ENCODE measurements at regions not wholly inside any gene's neighbourhood (a gene's known extent, or its start where the extent isn't known, plus 50 kb on each side); places are given as distances from the start of the nearest gene placed in this dataset.

DNA sequence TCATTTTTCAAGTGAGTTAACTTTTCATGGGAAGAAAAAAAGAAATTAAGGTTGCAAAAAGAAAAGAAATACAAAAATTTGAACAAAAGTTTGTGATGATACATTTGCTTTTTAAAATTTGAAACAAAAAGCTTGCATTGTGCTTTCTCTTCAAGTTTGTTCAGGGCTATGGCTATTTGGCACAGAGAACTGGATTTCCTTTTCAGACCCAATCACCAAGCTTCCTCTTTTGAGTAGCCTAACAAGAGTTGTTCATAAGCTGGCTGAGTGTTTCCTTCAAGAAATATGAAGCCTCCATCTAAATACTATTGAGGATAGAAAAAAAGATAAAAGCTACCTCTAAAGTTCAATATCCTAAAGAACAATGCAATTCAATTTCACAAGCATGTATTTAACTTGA is 787.8 kb downstream of the LIG4 start:
- Histone ChIP-seq H3K4me1 (ENCODE audit: control insufficient read depth in 5 of 5, insufficient read depth in 5 of 5, low read length in 5 of 5) (no peaks in the 10 kb centered on the region), H3K4me3 (no peak overlapping the region), H3K9me3 (ENCODE audit: control insufficient read depth in 4 of 4, insufficient read depth in 3 of 4, low read length in 3 of 4) (peaks cover 0 to 4% (median 0%) of the 10 kb centered on the region in 4 donors)

GRCh38 chr13:107422421-107422820 is 792.9 kb downstream of the LIG4 start:
- Histone ChIP-seq H3K27me3 (ENCODE audit: control insufficient read depth in 3 of 3, insufficient read depth in 3 of 3, low read length in 2 of 3) (no peaks in the 10 kb centered on the region), H3K9ac (ENCODE audit: insufficient read depth in 1 of 2, low read length in 2 of 2) (no peak overlapping the region), H3K9me3 (ENCODE audit: control insufficient read depth in 4 of 4, insufficient read depth in 3 of 4, low read length in 3 of 4) (peaks cover 0 to 4% (median 0%) of the 10 kb centered on the region in 4 donors), H3K27ac (ENCODE audit: low read depth in 1 of 2, low read length in 1 of 2) (no peak overlapping the region), H3K36me3 (ENCODE audit: control insufficient read depth in 4 of 4, insufficient read depth in 4 of 4, low read length in 4 of 4) (peaks cover 0 to 1% (median 0%) of the 10 kb centered on the region in 4 donors), H3K4me1 (ENCODE audit: control insufficient read depth in 5 of 5, insufficient read depth in 5 of 5, low read length in 5 of 5) (no peaks in the 10 kb centered on the region), H3K4me3 (no peak overlapping the region)
- ATAC-seq (ENCODE audit: insufficient read depth, low FRiP score) = no peak
- TF ChIP-seq CTCF (IDR thresholded peaks at IDR 0.05; ENCODE audit: control extremely low read depth, extremely low read depth) = no peak
- WGBS, 2 donors = 71 to 79% methylated on average over 2 of the region's 2 CpGs
- no peak for DNase-seq

More for the DNA sequence above, 787.8 kb downstream of the LIG4 start:
- Histone ChIP-seq H3K9ac (ENCODE audit: insufficient read depth in 1 of 2, low read length in 2 of 2) (no peak overlapping the region), H3K27me3 (ENCODE audit: control insufficient read depth in 3 of 3, insufficient read depth in 3 of 3, low read length in 2 of 3) (no peaks in the 10 kb centered on the region), H3K27ac (ENCODE audit: low read depth in 1 of 2, low read length in 1 of 2) (no peak overlapping the region), H3K36me3 (ENCODE audit: control insufficient read depth in 4 of 4, insufficient read depth in 4 of 4, low read length in 4 of 4) (no peaks in the 10 kb centered on the region)
- no peak for ATAC-seq (ENCODE audit: insufficient read depth, low FRiP score)
- TF ChIP-seq CTCF (IDR thresholded peaks at IDR 0.05; ENCODE audit: control extremely low read depth, extremely low read depth) = no peak
- no peak for DNase-seq

DNA sequence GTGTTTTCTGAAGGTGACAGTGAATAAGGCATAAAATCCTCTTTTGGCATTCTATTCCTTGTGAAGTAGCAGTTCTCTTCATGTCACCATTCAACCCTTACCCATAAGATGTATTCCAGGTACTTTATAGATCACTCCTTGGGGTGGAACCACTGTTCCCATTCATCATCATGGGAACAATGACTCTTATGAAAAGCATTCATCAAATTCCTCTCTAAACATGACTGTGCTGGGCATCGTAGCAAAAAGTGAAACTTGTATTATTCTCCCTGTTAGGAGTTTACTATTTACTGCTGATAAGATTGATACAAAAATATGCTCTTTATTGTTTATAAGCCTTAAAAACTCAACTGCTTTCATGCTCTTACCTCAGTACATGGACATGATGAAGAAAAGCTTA is 793.4 kb downstream of the LIG4 start:
- Histone ChIP-seq H3K36me3 (ENCODE audit: control insufficient read depth in 4 of 4, insufficient read depth in 4 of 4, low read length in 4 of 4) (peaks cover 0 to 1% (median 0%) of the 10 kb centered on the region in 4 donors), H3K4me3 (no peak overlapping the region), H3K27ac (ENCODE audit: low read depth in 1 of 2, low read length in 1 of 2) (no peak overlapping the region), H3K9ac (ENCODE audit: insufficient read depth in 1 of 2, low read length in 2 of 2) (no peak overlapping the region), H3K27me3 (ENCODE audit: control insufficient read depth in 3 of 3, insufficient read depth in 3 of 3, low read length in 2 of 3) (no peaks in the 10 kb centered on the region), H3K9me3 (ENCODE audit: control insufficient read depth in 4 of 4, insufficient read depth in 3 of 4, low read length in 3 of 4) (peaks cover 0 to 4% (median 0%) of the 10 kb centered on the region in 4 donors), H3K4me1 (ENCODE audit: control insufficient read depth in 5 of 5, insufficient read depth in 5 of 5, low read length in 5 of 5) (no peaks in the 10 kb centered on the region)
- ATAC-seq (ENCODE audit: insufficient read depth, low FRiP score) = no peak
- no peak for TF ChIP-seq CTCF (IDR thresholded peaks at IDR 0.05; ENCODE audit: control extremely low read depth, extremely low read depth)
- 69 to 71% methylated on average over 1 of the region's 1 CpG for WGBS, 2 donors
- DNase-seq = no peak

- WGBS, 2 donors = 61 to 68% methylated on average over 2 of the region's 2 CpGs
- ATAC-seq (ENCODE audit: insufficient read depth, low FRiP score) = no peak
- no peaks in the 10 kb centered on the region for H3K4me1 ChIP-seq (ENCODE audit: control insufficient read depth in 5 of 5, insufficient read depth in 5 of 5, low read length in 5 of 5)
Measured at GRCh38 chr13:107421028-107421427, 794.3 kb downstream of the LIG4 start.

More at GRCh38 chr13:107421028-107421427, 794.3 kb downstream of the LIG4 start:
- Histone ChIP-seq H3K27me3 (ENCODE audit: control insufficient read depth in 3 of 3, insufficient read depth in 3 of 3, low read length in 2 of 3) (no peaks in the 10 kb centered on the region), H3K36me3 (ENCODE audit: control insufficient read depth in 4 of 4, insufficient read depth in 4 of 4, low read length in 4 of 4) (peaks cover 0 to 1% (median 0%) of the 10 kb centered on the region in 4 donors), H3K27ac (ENCODE audit: low read depth in 1 of 2, low read length in 1 of 2) (no peak overlapping the region), H3K9ac (ENCODE audit: insufficient read depth in 1 of 2, low read length in 2 of 2) (no peak overlapping the region), H3K9me3 (ENCODE audit: control insufficient read depth in 4 of 4, insufficient read depth in 3 of 4, low read length in 3 of 4) (peaks cover 0 to 4% (median 0%) of the 10 kb centered on the region in 4 donors), H3K4me3 (no peak overlapping the region)
- DNase-seq = no peak
- TF ChIP-seq CTCF (IDR thresholded peaks at IDR 0.05; ENCODE audit: control extremely low read depth, extremely low read depth) = no peak

All from lung (tissue), 11 donors.